ENCODE measurements at regions not wholly inside any gene's neighbourhood (a gene's known extent, or its start where the extent isn't known, plus 50 kb on each side); places are given as distances from the start of the nearest gene placed in this dataset.

GRCh38 chr12:116381744-116382685 lies 104.5 kb upstream of the MED13L start:
- DNase-seq (ENCODE audit: low read depth): no peak
- TF ChIP-seq CTCF (IDR thresholded peaks at IDR 0.05; ENCODE audit: low read depth, low read length) (no peak), POLR2A (IDR thresholded peaks at IDR 0.05; ENCODE audit: extremely low read depth, insufficient read length) (no peak), MYC (IDR thresholded peaks at IDR 0.05; ENCODE audit: low read depth, low read length) (no peak)
- TF ChIP-seq, protein P1, sequence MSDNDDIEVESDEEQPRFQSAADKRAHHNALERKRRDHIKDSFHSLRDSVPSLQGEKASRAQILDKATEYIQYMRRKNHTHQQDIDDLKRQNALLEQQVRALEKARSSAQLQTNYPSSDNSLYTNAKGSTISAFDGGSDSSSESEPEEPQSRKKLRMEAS (IDR thresholded peaks at IDR 0.05; ENCODE audit: low read depth, low read length): no peak
- no peak overlapping the region for H3K4me3 ChIP-seq (ENCODE audit: low read depth, low read length)

DNA sequence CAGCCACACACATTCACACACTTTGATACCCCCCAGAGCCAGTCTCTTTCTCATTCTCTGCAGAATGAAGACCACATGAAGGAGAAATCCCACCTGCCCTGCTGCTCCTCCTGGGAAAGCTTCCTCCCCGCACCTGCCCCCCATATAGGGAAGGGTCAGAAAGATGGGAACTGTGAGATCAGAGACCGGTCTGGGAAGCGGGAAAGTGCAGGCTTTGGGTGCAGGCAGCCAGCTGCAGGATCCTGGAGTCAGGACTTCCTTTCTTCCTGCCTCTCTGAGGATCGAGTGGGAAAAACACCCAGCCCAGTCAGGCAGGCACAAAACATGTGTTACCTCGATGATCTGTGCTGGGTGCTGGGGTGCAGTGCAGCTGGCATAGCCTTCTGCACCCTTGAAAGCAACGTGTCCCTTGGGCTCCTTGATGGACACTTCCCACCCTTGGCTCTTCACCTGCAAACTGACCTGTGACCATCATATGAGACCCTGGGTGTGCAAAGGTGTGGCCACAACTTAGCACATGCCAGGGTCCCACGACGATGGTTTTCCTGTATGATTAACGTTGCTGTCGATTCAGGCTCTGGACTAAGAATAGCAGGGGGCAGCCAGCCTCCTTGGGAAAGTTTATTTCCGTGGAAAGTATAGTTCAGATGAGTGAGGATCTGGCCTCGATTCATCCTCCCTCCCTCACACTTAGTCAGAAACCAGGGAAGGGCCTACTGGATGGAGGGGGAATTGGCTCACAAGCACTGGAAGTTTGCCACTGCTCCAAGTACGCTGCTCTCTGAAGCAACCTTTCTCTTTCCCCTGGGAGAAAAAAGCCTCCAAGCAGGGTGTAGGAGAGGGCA lies 105.4 kb upstream of the MED13L start:
- TF ChIP-seq MYC (IDR thresholded peaks at IDR 0.05; ENCODE audit: low read depth, low read length) (no peak), CTCF (IDR thresholded peaks at IDR 0.05; ENCODE audit: low read depth, low read length) (no peak), POLR2A (IDR thresholded peaks at IDR 0.05; ENCODE audit: extremely low read depth, insufficient read length) (no peak)
- TF ChIP-seq, protein P1 (IDR thresholded peaks at IDR 0.05; ENCODE audit: low read depth, low read length): no peak
- no peak for DNase-seq (ENCODE audit: low read depth)
- no peak overlapping the region for H3K4me3 ChIP-seq (ENCODE audit: low read depth, low read length)

DNA sequence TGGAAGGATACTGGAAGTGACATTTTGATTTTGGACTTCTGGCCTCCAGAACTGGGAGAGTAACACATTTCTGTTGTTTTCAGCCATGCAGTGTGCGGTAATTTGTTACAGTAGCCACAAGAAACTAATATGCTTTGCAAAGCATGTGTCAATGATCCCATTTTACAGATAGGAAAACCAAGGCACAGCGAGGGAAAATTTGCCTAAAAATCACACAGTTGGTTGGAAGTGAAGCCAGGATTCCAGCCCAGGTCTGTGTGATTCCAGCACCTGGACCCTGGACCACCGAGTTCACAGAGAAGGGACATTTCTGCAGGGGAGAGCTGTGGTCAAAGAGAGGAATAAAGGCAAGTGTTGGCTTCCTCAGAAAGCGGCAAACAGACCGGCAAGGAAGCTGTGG lies 106.7 kb upstream of the MED13L start:
- no peak overlapping the region for H3K4me3 ChIP-seq (ENCODE audit: low read depth, low read length)
- DNase-seq (ENCODE audit: low read depth): no peak
- TF ChIP-seq CTCF (IDR thresholded peaks at IDR 0.05; ENCODE audit: low read depth, low read length) (no peak), MYC (IDR thresholded peaks at IDR 0.05; ENCODE audit: low read depth, low read length) (no peak), POLR2A (IDR thresholded peaks at IDR 0.05; ENCODE audit: extremely low read depth, insufficient read length) (no peak)
- TF ChIP-seq, protein P1 (IDR thresholded peaks at IDR 0.05; ENCODE audit: low read depth, low read length): no peak

- TF ChIP-seq MYC (IDR thresholded peaks at IDR 0.05; ENCODE audit: low read depth, low read length) (no peak), POLR2A (IDR thresholded peaks at IDR 0.05; ENCODE audit: extremely low read depth, insufficient read length) (no peak), CTCF (IDR thresholded peaks at IDR 0.05; ENCODE audit: low read depth, low read length) (no peak)
- TF ChIP-seq, protein P1 (IDR thresholded peaks at IDR 0.05; ENCODE audit: low read depth, low read length): no peak
- H3K4me3 ChIP-seq (ENCODE audit: low read depth, low read length): no peak overlapping the region
- peak; percentile 89 for DNase-seq (ENCODE audit: low read depth)
Observed at GRCh38 chr12:116384691-116385485, 107.4 kb upstream of the MED13L start.
